ENCODE measurements at regions not wholly inside any gene's neighbourhood (a gene's known extent, or its start where the extent isn't known, plus 50 kb on each side); places are given as distances from the start of the nearest gene placed in this dataset.
"Not testable (repeated sequence)": the region's sequence is repeated elsewhere in the genome, so short reads cannot be mapped to it uniquely, and the experiment has no call there.

DNA sequence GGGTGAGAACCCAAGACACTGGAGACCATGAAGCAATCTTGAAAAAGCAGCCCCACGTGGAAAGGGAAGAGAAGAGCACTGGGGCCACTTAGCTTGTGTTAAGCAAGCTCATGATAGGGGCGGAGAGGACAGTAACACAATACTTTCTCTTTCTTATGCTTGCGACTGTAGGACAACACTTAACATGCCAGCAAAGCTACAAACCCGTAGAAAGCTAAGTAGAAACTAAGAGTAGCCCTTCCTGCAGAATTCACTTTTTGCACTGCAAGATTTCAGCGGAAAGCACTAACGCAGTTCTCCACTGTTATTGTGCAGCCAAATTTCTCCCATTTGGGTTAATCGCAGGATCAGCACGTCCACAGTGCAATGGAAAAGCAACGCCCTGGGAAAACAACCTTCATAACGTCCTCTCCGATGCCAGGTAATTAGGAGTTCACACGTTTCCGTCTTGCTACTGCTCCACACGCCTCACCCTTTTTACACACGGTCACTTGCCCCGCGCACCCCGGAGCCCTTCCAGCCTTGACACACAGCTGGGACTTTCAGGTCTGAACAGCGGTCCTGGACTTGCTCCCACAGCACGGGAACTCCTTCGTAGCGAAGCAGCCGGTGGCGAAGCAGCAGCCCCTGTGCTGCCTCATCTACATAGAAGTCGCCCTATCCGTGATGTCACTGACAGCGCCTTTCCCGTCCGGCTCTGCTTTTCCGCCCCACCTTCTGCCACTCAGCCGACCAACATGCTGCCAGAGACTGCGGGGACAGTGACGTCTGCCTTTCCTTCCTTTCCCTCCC lies 148.6 kb downstream of the PPIAL4G start:
- TF ChIP-seq, protein P1, sequence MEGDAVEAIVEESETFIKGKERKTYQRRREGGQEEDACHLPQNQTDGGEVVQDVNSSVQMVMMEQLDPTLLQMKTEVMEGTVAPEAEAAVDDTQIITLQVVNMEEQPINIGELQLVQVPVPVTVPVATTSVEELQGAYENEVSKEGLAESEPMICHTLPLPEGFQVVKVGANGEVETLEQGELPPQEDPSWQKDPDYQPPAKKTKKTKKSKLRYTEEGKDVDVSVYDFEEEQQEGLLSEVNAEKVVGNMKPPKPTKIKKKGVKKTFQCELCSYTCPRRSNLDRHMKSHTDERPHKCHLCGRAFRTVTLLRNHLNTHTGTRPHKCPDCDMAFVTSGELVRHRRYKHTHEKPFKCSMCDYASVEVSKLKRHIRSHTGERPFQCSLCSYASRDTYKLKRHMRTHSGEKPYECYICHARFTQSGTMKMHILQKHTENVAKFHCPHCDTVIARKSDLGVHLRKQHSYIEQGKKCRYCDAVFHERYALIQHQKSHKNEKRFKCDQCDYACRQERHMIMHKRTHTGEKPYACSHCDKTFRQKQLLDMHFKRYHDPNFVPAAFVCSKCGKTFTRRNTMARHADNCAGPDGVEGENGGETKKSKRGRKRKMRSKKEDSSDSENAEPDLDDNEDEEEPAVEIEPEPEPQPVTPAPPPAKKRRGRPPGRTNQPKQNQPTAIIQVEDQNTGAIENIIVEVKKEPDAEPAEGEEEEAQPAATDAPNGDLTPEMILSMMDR (IDR thresholded peaks at IDR 0.05; ENCODE audit: low read depth, low read length, missing control alignments), result no peak
- peak; percentile 95 for DNase-seq (ENCODE audit: extremely low read depth, low read depth)
- H3K4me3 ChIP-seq (replicated peaks; ENCODE audit: low read depth, low read length), result peak overlapping the region; percentile 43

DNA sequence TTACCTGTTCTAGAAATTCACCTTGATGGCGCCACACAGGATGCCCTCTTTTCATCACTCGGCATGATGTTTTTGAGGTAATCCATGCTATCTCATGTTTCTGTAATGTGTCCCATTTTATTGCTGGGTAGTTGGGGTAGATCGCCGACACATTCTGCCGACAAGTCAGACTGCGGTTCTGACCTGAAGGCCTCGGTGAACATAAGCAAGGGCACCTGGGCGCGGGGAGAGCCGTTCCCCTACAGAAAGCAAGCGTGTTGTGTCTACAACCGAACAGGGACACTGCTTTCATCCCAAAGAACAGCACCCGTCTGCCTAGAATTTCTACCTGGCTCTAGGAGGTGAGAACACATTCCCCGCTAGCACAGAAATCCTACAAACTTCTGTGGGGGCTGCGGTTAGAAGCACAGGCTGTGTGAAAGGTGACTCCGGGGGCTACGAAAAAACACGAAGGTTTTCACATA lies 149.2 kb downstream of the PPIAL4G start:
- peak overlapping the region; percentile 43 for H3K4me3 ChIP-seq (replicated peaks; ENCODE audit: low read depth, low read length)
- TF ChIP-seq, protein P1 (IDR thresholded peaks at IDR 0.05; ENCODE audit: low read depth, low read length, missing control alignments), result no peak
- DNase-seq (ENCODE audit: extremely low read depth, low read depth), result no peak

DNA sequence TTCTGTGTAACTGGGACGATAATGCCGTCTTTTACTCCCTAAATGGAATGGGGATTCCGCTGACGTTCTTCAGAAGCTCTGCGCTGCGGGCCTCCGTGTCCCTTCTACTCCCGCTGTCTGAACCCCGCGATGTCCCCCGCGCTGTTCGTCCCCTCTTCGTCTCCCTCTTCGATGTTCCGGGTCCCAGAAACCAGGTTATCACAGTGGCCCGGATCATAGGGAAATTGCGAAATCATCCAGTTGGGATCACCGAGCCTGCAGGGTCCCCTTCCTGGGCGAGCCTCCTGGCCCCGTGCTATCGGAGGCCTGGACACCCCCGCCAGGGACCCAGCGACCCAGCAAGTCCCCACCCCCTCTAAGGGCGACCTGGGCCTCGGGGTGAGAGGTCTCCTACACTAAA lies 154.2 kb downstream of the PPIAL4G start:
- no peak overlapping the region for H3K4me3 ChIP-seq (replicated peaks; ENCODE audit: low read depth, low read length)

DNA sequence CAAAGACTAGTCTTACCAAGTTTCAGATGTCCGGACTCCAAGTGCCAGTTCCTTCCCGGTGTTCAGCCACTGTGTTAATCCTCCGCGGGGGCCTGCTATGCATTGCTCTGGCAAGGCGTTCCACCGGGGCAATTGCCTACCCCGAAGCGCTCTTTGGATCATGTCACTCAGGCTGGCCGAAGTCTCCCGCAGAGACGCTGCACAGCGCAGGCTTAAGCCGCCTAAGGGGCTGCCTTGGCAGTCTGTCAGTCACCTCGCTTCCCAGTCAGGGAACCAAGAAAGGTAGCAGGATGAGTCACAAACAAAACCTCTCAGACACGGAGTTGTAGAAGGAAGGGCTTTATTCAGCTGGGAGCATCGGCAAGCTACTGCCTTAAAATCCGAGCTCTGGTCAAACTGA lies 158.1 kb downstream of the PPIAL4G start:
- DNase-seq (ENCODE audit: extremely low read depth, low read depth); H3K4me3 ChIP-seq (replicated peaks; ENCODE audit: low read depth, low read length): not testable (repeated sequence)

More for the DNA sequence above, 154.2 kb downstream of the PPIAL4G start:
- TF ChIP-seq, protein P1 (IDR thresholded peaks at IDR 0.05; ENCODE audit: low read depth, low read length, missing control alignments), result no peak
- DNase-seq (ENCODE audit: extremely low read depth, low read depth), result no peak

DNA sequence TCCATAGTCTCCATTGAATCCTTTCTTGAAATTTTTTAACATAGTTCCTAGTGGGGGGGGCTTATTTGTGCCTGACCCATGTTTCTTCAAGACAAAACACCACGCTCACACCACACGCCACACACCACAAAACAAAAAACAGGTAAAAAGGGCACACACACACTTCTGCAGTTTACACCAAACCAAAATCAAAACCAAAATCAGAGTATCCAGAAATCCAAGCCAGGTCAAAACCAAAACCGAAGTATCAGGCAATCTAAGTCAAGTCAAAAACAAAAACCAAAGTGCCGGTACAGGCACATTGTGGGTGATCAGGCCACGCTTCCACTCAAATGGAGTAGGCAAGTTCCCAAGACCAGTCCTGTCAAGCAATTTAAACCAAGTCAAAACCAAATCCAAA lies 158.6 kb downstream of the PPIAL4G start:
- DNase-seq (ENCODE audit: extremely low read depth, low read depth); H3K4me3 ChIP-seq (replicated peaks; ENCODE audit: low read depth, low read length): not testable (repeated sequence)

DNA sequence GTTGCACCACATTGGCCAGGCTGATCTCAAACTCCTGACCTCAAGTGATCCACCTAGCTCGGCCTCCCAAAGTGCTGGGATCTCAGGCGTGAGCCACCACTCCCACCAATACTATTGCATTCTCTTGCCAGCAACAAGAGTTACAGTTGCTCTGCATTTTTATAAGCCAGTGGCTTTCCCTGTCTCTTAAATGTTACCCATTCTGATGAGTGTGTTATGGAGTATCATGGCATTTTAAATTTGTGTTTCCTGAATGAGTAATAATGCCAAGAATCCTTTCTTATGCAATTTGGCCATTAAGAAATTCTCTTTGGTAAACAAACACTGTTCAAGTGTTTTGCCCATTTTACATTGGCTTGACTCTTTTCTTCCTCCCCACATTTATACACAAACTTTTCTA lies 163.0 kb downstream of the PPIAL4G start:
- DNase-seq (ENCODE audit: extremely low read depth, low read depth); H3K4me3 ChIP-seq (replicated peaks; ENCODE audit: low read depth, low read length): not testable (repeated sequence)

DNA sequence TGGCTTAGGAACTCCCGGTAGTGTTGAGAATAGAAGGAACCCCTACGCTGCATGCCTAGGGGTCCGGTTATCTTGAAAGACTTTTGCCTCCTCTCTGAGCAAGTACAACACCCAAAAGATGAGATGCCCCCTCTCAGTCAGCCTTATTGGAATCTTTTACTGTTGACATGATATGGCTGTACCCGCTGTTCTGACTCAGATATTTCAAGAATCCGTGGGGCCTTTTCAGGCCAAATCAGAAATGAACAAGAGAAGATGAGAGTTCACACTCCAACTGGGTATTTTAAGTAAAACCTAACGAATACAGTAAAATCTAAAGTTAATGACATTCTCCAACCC lies 164.2 kb downstream of the PPIAL4G start:
- no peak for DNase-seq (ENCODE audit: extremely low read depth, low read depth)
- TF ChIP-seq, protein P1 (IDR thresholded peaks at IDR 0.05; ENCODE audit: low read depth, low read length, missing control alignments), result no peak
- no peak overlapping the region for H3K4me3 ChIP-seq (replicated peaks; ENCODE audit: low read depth, low read length)

DNA sequence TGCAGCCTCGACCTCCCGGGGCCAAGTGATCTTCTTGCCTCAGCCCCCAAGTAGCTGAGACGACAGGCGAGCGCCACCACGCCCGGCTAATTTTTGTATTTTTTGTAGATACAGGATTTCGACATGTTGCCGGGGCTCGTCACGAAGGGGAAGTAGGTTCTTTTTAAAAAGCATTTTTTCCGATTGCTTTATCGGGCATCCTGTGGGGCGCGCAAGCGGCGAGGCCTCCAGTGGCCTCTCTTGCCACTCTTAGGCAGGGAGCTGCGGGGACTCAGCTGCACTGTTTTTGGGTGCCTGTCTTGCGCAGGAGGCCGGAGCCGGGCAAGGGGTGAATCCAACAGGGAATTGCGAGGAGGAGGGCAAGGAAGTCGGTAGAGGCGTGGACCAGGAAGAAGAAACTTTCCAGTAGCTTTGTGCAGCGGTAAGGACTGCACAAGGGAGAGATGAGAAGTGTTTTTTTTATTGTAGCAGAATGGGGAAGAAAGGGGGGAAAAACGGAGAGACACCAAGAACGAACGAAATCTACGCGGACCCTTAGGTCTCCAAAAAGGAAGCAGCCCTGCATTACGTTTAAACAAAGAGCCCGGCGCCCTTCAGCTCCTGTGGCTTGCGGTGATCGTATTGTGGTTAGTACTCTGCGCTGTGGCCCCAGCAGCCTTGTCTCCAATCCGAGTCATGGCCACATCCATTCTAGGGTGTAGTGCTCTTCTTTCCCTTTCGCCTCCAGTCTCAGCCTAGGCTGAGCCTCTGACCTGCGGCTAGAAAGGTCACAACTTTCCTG lies 164.8 kb downstream of the PPIAL4G start:
- H3K4me3 ChIP-seq (replicated peaks; ENCODE audit: low read depth, low read length), result no peak overlapping the region
- no peak for DNase-seq (ENCODE audit: extremely low read depth, low read depth)
- TF ChIP-seq, protein P1 (IDR thresholded peaks at IDR 0.05; ENCODE audit: low read depth, low read length, missing control alignments), result no peak

Data from HFF-Myc (cell line).